22Rv1 (cell line): ENCODE measurements at regions not wholly inside any gene's neighbourhood (a gene's known extent, or its start where the extent isn't known, plus 50 kb on each side); places are given as distances from the start of the nearest gene placed in this dataset.

Source experiments
- H3K27ac ChIP-seq: fragments of 450-650 bp; 2 replicates; pipeline ENCODE4 v1.5.1; 2017
- CTCF ChIP-seq: fragments of 450-650 bp; IDR thresholded peaks from 2 replicates; pipeline ENCODE4 v1.5.1; 2017; ENCODE audit warnings: mild to moderate bottlenecking
- ZFX ChIP-seq: fragments of 450-650 bp; IDR thresholded peaks from 2 replicates; pipeline ENCODE4 v1.6.1; 2017; ENCODE audit warnings: antibody characterized with exemption, borderline replicate concordance

- TF ChIP-seq ZFX (no peak), CTCF (no peak)
Observed at GRCh38 chr18:61729322-61729721, 163.5 kb downstream of the RNF152 start.

GRCh38 chr18:61727241-61728193 lies 165.3 kb downstream of the RNF152 start:
- no peak for TF ChIP-seq ZFX
- TF ChIP-seq CTCF = no peak
- no peak overlapping the region for H3K27ac ChIP-seq

More at GRCh38 chr18:61729322-61729721, 163.5 kb downstream of the RNF152 start:
- H3K27ac ChIP-seq = no peak overlapping the region

- no peak overlapping the region for H3K27ac ChIP-seq
- TF ChIP-seq ZFX = no peak
- no peak for TF ChIP-seq CTCF
Observed at GRCh38 chr18:61724532-61724931, 168.3 kb downstream of the RNF152 start.

- TF ChIP-seq CTCF (no peak), ZFX (no peak)
- H3K27ac ChIP-seq = no peak overlapping the region
Observed at GRCh38 chr18:61722247-61722646, 170.6 kb downstream of the RNF152 start.

- TF ChIP-seq ZFX (no peak), CTCF (no peak)
- no peak overlapping the region for H3K27ac ChIP-seq
Observed at GRCh38 chr18:61720496-61720895, 172.3 kb downstream of the RNF152 start.

- no peak for TF ChIP-seq CTCF
- H3K27ac ChIP-seq = no peak overlapping the region
Observed at GRCh38 chr18:61719671-61720070, 173.1 kb downstream of the RNF152 start.

GRCh38 chr18:61718944-61719343 lies 173.9 kb downstream of the RNF152 start:
- TF ChIP-seq ZFX (no peak), CTCF (no peak)
- H3K27ac ChIP-seq = no peak overlapping the region
